Ureter (tissue), 1 donor: ENCODE measurements at regions not wholly inside any gene's neighbourhood (a gene's known extent, or its start where the extent isn't known, plus 50 kb on each side); places are given as distances from the start of the nearest gene placed in this dataset.
A peak's percentile ranks its signal among the peaks of the same experiment; 100 is the strongest.
"Not testable (repeated sequence)": the region's sequence is repeated elsewhere in the genome, so short reads cannot be mapped to it uniquely, and the experiment has no call there.

Source experiments
- DNase-seq: peaks from one replicate; pipeline ENCODE4 v3.0.0-alpha.2; 2020; ENCODE audit warnings: low spot score
- donor health status: DM: yes; HTN: yes; CAD: no.

DNA sequence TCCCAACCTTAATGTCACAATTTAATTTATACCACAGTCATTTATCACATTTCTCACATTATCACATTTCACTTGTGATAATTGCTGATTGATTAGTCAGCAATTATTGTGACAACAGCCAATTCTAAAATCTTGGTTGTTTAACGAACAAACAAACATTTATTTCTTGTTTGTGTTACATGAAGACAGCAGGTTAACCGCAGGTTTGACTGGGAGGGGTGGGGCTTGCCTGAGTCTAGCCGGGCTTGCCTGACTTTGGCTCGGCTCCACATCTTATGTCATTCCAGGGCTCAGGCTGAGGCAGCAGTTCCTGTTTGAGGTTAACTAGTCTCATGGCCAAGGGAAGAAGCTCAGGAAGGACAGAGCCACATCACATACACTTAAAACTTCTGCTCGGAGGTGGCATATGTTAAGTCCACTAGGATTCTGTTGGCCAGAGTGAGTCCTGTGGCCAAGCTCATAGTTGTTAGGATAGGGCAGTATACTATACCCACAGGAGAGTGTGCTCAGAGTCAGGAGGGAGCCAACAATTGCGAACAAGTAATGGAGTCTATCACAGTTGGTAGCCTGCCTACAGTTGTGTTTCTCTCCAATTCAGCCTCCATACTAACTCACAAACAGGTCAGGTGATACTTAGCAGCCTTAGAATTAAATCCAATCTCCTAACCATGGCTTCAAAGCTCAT, 90.0 kb upstream of the IFNGR1 start:
- peak; percentile 83 for DNase-seq

DNA sequence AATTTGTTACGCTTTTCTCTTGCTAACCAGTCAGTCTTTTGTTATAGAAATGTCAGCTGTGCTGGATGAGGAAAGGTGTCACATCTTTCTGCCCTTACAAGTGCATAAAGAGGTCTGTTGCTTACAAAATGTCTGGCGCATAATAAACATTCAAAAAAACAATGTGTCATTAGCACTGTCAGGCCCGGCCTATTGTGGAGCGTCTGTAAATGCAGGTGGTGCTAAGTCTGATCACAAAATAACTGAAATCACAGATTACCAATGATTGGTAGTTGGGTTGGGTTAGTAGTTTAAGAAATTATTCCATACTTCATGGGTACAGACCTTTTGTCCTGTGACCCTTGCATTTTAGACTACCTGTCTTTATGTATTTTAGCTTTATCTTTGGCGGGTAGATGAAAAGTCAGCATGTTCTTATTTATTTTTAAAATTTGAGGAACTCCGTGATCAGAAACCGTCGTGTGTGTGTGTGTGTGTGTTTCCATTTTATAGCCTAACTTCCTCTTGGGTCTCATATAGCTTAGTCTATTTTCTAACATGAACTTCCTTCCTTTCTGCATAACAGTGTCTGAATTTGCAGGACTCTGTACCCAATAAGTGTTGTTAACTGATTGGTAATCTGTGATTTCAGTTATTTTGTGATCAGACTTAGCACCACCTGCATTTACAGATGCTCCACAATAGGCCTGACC, 88.1 kb upstream of the IFNGR1 start:
- DNase-seq, result no peak

DNA sequence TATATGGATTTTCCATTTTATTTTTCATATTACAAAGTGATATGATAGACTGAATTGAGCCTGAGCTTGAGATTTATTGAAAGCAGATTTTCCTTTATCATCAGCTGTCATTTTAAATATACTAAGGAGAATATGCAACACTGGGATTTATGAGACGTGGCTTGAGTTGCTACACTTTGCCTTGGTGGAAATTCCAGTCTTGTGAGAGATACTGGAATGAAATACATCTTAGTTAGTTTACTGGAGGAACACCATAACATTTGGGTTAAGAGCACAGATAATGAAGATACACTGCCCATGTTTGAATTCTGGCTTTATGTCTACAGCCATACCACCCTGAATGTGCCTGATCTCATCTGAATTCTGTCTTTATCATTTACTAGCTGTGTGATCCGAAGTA, 86.5 kb upstream of the IFNGR1 start:
- DNase-seq, result no peak

DNA sequence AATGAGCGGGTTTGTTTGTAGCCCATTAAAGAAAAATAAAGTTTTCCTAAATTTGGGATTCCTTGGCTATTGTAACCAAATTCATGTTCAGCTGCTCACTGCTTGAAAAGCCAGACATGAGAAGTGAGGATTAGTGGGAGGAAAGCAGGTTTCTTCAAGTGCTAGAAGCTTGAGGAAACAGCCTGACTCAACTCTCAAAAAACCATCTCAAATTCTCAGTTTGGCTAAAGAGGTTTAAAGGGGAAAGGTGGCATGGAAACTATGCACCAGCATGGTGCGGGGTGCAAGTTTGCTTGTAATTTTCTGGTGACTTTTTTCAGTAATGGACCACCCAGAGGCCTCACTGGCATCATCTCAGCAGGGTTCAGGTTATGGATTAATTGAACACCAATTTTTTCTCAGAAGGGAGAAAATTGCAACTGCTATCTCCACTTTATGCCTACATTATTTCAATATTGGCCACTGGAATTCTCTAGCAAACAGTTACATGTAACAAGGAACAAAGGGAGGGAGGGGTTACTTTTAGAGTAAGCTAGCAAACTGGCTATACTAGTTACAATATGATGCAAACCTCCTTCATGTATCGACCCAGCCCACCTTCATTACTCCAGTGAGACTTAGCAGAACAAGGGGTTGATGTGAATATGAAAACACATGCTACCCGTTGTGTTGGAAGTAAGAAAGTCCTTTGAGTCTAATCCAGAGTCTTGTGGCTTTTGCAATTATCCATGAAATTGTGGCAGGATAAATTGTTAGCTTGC, 85.0 kb upstream of the IFNGR1 start:
- no peak for DNase-seq

DNA sequence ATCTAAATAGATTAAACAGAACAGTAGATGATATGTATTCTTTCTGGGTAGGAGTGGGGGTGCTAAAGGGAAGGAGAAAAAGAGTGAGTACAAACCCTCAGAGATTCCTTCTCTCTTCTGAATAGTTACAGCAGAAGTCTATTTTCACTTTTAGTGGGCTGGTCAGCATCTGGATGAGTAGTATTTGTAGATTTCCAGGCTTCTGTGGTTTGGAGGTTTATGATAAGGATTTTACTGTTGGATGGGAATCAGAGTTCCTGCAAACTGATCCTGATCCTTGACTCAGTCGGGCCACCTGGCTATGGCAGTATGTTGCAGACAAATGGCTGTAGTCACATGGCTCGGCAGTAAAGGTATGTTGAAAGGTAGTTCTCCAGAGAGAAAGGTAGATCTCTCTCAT, 84.3 kb upstream of the IFNGR1 start:
- DNase-seq, result no peak

DNA sequence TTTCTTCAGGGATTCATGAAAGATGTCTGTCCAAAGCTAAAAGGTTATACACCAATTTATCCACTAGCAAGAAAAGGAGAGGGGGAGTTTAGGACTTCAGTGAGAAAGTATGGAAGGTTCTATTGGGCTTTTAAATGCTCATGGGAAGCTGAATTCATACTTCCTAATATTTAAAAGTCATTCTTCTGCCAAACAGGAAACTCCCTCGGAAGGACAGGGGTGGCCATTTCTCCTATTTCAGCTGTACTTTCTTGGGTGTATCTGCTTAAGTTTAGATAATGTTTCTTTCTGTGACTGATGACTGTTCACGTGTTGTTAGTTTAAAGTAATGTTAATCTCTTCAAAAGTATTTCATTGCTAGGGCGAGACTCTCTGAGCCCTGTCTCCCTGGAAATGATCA, 80.5 kb upstream of the IFNGR1 start:
- DNase-seq, result no peak

DNA sequence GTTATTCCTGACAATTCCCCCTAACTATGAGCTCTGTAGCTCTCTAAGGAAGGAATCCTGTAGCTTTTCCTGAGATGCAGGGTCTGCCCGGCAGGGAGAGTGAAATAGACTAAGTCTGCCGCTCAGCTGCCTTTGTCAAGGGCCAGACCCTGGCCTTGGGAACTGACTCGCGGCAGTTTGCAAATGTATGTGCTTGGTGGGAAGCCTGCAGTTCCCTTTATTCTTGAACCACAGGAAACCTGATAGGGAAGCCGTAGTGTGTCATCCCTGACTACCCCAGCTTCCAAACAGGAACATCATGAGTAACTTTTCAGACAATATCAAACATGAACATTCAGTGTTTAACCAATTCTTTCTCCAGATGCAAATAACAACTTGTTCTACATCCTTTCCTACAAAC, 78.7 kb upstream of the IFNGR1 start:
- no peak for DNase-seq

DNA sequence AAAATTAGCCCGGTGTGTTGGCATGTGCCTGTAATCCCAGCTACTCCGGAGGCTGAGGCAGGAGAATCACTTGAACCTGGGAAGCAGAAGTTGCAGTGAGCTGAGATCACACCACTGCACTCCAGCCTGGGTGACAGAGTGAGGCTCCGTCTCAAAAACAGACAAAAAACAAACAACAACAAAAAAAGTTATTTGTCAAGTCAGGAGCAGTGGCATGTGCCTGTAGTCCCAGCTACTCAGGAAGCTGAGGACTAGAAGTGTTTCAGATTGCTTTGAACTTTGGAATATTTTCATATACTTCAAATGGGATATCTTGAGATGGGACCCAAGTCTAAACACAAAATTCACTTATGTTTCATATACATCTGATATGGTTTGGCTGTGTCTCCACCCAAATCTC, 73.1 kb upstream of the IFNGR1 start:
- DNase-seq, result not testable (repeated sequence)

DNA sequence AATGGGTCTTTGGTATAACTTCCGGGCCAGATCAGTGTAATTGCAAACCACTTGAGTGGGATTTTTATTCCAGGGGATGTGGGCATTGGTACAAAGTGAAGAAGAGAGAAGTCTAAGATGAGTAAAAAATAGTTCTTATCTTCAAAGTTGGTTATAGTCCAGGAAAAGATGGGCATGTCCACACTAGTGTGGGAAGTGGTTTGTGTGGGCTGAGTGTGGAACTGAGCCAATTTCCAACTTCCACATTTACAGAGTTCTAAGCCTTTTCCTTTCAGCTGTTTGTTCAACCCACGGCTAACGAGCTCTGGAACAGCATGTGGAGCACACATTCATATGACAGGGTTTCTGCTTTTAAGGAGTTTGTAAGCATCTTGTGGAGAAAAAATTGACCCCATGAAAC, 72.3 kb upstream of the IFNGR1 start:
- DNase-seq, result no peak

DNA sequence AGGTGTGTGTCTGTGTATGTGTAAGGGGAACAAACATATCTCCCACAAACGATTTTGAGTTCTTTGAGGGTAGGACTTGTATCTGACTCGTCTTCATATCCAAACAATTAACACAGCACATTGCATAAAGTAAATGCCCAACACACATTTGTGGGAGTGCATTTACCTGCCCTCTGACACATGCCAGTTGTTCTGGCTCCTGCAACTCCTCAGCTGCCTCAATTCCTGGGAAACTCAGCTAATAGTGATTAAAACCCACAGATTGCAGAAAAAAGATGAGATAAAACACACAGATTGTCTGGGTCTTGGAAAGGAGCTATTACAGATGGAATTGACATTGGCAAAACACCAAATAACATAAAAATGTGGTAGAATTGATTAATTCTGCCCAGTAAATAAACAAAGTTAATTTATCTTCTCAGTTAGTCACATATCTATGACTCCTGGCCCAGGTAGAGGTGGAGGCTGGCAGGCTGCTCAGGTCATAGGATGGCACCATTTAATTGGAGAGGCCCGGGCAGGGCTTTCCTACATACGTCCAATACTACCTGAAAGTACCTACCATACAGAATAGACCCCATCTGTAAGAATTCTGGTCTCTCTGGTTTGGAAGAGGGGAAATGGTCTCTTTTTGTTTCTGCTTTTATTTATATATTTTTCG, 71.5 kb upstream of the IFNGR1 start:
- DNase-seq, result no peak

DNA sequence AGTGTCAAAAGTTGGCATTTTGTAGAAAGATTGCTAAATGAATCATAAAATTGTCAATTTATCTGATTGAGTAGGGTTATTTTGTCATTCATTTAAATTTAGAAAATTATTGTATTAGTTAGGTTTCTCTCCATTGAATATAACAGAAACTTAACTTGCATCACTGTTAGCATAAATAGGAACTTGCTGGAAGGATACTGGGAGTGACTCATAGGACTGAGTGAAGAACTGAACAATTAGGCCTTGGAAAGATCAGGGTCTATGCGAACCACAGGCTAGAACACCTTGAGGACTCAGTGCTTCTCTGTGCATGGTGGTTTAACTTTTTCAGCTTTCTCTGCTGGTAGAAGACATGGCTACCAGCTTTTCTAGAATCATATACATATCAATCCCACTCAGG, 67.7 kb upstream of the IFNGR1 start:
- DNase-seq, result no peak

DNA sequence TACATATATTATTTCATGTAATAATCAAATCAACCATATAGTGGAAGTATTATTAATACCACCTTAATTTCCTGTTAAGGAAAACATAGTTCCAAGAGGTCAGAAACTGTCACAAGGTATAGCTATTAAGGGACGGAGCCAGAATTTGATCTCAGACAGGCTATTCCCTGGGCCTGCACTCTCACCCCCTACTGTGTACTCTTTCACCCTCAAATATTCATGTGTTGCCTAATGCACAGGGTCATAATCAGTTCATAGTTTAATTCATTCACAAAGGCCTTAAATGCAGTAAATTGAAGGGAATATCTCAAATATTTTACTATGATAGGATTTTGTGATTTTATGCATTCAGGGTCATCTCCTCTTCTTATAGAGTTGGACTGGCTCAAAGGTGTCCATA, 67.2 kb upstream of the IFNGR1 start:
- DNase-seq, result no peak

DNA sequence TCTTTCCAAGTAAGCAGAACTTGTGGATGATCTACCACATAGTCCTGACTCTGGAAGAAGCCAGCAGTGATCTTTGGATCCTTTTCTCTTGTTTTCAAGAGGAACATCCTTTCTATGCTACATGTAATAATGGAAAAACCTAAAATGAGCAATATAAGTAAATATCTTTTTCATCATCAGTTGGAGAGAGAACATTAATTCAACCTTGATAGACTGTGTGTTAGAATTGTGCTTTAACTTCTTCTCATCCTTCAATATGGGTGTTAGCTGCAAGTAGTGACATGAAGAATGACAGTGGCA, 65.6 kb upstream of the IFNGR1 start:
- DNase-seq, result no peak

DNA sequence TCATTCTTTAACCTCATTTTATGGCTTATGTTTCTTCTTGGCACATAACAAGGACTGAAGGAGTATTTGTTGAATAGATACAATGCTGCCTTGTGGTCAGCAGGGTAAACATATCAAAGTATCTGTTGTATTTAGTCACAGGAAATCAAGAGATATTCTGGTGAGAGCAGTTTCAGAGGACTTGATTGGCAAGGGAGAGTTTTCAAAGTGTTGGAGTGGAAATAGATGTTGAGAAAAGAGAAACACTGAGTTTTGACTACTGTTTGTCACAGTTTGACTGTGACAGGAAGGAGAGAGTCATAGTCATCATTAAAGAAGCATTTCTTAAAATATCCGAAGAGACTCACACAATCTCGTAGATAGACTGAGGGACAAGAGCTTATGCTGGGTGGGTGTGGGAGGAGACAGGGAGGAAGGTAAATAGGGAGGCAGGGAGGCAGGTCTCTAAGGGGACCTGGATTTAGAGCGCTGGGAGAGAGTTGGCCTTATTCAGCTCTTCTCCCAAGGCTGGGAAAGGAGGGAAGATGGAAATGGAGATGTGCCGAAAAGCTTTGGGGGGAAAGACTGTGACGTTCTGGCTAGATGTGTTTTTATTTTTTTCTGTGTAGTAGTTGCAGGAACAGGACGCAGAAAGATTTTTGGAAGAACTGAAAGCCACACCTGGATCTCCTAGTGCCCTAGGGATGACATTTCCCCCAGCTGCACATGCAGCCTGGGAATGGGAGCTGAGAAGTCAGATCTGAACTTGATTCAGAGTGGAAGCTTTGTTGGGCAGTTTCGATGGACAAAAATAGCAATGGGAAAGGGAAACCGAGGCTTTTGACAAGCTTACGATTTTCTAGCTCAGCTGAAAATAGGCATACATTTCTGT, 65.0 kb upstream of the IFNGR1 start:
- DNase-seq, result no peak

DNA sequence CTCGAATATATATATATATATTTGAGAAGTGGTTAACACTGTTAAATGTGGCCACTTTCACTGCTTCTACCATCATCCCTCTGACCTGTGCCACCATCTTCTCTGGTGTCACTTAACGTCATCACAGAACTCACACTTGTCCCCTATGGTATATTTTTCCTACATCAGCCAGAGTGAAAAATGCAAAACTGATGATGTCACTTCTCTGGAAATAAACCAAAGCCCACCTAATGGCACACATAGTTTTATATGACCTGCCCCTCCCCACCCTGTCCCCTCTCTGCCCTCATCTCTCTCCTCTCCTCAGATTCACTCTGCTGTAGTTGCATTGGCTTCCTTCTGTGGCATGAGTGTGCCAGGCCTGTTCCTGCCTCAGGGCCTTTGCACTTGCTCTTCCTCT, 63.9 kb upstream of the IFNGR1 start:
- DNase-seq, result no peak

DNA sequence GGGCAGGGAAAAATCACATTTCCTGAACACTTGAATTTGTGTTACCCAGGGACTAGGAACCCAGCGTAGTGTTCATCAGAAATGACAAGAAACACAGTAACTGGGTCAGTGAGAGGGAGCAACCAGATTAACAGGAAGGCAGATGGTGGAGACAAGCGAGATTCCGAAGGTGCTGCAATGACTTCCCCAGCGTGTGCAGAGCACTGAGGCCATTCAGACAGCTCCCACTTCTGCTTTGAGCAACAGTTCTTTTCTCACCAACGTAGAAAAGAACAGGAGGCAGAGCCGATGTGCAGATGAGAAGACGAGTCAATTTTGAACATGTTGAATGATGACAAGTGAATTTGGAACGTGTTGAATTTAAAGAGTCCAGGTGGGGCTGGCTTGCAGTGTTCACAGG, 63.1 kb upstream of the IFNGR1 start:
- no peak for DNase-seq

DNA sequence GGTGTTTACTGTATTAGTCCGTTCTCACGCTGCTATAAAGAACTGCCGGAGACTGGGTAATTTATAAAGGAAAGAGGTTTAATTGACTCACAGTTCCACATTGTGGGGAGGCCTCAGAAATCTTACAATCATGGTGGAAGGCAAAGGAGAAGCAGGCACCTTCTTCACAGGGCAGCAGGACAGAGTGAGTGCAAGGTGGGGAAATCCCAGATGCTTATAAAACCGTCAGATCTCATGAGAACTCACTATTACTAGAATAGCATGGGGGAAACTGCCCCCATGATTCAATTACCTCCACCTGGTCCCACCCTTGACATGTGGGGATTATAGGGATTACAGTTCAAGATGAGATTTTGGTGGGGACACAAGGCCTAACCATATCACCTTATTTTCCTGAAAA, 60.1 kb upstream of the IFNGR1 start:
- DNase-seq, result not testable (repeated sequence)

DNA sequence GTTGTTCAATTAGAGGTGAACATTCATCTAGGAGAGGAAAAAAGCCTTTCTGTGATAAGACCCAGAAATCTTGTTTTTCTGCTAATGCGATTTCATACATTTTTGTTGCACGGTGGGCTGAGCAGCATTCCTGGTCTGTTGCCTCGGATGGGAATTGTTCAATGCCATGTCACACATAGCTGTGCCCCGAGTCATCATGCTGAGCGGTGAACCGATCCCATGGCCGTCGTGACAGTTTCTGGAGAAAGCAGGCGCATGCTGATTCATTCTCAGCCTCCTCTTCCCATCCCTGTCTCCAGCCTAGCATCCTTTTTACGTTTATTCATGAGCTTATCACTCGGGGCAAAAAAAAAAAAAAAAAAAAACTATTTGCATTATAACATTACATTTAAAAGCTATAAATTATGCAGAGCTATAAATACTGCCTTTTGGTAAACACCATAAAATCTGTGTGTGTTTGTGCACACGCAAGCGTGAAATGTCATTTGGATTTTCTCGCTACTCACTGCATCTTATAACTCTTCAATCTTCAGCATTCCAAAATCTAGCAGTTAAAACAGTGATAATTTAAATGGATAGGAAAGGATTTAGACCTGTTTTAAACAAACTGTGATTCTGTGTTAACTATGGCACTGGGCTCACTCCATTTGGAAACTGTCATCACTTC, 58.9 kb upstream of the IFNGR1 start:
- DNase-seq, result no peak

DNA sequence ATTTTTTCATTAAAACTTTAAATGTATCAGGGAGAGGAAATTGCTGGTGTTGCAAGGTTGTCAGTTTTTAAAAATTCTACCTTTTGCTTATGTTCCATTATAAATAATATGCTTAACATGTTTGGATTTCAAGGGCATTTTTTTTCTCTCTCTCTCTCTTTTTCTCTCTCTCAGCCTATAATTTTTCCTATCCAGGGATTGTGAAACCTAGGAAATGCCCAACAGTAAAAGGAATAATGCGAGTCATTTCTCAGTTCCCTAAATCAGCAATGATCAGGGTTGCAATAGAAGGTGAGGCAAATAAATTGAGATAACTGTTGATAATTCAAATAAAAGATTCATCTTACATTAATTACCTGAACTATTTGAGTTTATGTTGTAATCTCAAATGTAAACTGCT, 53.2 kb upstream of the IFNGR1 start:
- no peak for DNase-seq

DNA sequence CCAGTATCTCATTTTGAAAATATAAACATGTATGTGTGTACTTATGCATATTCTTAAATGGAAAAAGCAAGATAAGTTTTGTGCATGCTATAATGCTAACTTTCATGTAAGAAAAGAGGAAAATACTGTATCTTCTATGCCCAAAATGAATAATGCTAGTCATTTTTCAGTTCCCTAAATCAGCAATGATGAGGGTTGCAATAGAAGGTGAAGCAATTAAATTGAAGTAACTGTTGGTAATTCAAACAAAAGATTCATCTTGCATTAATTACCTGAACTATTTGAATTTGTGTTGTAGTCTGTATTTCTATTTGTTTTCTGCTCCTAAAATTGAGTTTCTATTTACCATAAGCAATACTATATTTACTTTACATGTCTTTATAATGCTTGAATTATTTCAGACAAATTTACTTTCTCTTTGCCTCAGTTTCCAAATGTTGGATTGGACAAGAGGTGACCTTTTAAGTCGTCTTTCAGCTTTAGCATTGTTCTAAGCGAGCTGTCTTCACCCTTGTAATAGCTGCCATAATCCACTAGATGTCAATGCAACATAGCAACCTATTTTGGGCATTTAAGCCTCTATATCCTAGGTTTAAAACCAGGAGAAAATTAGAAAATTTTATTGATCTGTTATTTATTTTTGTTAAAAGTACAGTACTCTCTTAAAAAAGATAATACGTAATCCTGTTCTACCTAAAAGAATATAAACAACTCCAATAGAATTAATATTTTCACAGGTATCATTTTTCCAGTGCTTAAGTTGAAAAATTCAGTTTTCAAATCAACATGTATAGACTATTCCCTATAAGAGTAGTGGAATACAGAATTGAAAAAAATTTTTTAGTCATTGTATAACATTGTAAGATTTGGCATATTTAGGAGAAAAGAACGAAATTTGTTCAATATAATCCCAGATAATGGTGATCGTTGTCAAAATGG, 52.3 kb upstream of the IFNGR1 start:
- DNase-seq, result no peak
